NCI-H1048 (cell line): ENCODE measurements at regions not wholly inside any gene's neighbourhood (a gene's known extent, or its start where the extent isn't known, plus 50 kb on each side); places are given as distances from the start of the nearest gene placed in this dataset.

Source experiments
- DNase-seq: peaks from one replicate; lab custom pipeline; 2025; lab: John Stamatoyannopoulos, UW

DNA sequence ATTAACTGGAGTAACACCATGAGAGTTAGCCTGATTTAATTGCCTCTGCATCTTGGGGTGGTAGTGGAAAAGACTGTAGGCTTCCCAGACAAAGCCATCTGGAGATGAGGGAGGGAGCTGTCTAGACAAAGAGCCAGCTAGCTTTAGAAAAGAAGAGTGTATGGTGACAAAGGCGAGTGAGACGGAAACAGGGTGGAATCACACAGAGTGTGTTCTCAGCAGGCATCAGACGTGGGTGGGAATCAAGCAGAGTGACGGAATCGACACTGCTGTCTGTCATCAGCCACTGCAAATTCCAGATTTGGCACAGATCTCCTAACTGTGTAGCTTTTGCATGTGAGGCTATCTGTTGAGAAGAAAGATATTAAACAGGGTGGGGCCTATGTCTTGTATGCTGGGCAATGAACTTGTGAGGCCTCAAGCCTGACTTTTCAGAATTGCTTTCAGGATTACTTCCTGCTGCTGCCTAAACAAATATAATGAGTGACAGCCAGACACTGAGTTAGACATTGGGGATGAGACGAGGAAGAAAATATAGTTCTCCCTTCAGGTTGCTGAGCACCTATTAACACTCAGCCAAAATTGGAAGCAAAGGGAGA, 236.5 kb upstream of the GRIP1 start:
- no peak for DNase-seq

DNA sequence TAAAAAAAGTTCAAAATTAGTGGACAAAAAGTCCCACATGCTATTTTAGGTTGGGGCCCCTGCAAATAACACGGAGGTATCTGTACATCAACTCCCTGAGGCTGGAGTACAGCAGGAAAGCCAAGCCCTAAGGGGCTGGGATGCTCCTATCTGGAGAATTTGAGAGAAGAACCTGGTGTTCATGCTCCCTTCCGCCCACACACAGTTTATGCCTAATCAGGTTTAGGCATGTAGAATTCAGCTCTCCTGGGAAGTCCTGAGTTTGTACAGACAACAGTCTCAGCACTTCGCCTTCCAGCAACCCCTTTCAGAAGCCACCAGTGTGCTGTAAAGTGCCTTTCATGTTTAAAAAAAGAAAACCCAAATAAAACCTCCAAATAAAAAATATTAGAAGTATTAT, 237.3 kb upstream of the GRIP1 start:
- DNase-seq = no peak

DNA sequence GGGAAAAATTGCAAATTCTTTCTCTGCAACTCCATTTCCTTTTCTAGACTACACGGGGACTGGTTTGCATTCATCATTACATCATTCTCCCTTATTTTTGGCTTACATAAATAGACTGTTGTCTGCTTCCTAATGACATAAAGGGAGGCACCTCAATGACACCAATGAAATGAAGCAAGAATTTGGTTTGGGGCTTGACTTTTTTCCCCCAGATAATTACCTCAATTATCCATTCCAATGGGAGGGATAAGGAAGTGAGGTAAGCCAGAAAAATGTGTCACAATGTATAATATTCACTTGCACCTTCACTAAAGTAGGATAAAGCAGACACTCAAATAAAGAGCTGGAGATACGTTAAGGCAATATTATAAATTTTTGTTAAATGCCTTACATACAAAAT, 240.6 kb upstream of the GRIP1 start:
- no peak for DNase-seq

DNA sequence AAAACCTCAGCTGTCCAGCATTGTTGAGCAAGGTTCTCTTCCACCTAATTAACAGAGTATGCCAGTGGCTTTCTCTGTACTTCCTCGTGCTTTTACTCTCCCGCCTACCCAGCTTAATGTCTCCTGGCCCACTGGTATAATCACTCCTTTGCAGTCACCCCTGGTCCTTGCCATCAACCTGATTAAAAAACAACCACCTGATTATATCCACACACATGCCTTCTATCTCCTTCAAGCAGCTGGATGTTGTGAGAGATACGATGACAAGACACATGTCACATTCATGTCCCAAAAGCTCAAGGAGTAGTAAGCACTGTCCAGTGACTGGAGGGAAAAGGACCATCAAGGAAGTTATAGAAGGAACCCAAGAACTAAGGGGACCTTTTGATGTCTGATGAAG, 241.3 kb upstream of the GRIP1 start:
- no peak for DNase-seq

DNA sequence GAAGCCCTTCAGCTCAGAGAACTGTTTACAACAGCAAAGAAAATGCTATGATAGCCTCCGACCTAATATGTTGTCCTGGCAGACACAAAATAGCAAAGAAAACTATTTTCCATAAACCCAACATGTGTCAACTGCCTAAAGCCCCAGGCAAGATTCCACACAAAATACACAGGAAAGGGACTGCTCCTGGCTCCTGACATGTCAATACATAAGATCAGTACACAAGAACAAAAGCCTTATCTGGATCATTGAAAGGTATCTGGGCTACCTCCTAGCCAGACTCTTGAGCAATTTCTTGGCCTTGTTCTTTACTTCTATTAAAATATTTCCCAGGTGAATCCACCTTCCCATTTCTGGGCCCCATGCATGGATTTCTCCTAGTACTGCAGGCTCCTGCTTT, 242.3 kb upstream of the GRIP1 start:
- no peak for DNase-seq

DNA sequence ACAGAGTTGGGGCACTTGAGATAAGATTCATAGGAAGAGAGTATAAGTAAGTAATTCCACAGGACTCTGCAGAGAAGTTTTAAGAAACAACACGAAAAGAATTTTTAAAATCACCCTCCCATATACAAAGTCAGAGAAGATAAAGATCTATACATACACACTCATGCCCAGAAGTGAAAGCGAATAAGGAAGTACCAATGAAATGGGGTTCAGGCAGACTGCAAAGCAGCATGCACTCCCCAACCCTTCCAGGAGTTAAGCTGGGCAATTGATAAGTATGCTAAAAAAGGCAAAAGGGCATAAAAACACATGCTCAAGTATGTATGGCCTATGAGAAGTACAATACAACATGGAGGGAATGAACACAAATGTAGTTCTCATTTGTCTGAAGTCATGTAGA, 246.2 kb upstream of the GRIP1 start:
- DNase-seq = no peak

DNA sequence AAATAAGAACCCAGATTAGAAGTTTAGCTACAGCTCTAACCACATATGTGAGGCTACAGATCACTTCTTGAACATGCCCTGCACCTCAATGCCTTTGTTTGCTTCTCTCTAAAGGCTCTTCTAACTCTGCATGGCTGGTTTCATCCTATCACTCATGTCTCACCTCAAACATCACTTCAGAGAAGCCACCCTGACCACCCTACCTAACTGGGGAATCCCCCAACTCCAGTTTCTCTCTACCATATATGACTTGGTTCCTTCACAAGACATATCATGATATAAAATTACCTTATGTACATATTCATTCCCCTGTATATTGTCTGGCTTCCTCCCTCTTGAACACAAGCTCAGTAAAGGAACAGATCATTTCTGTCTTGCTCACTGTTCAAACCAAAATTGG, 250.2 kb upstream of the GRIP1 start:
- no peak for DNase-seq

DNA sequence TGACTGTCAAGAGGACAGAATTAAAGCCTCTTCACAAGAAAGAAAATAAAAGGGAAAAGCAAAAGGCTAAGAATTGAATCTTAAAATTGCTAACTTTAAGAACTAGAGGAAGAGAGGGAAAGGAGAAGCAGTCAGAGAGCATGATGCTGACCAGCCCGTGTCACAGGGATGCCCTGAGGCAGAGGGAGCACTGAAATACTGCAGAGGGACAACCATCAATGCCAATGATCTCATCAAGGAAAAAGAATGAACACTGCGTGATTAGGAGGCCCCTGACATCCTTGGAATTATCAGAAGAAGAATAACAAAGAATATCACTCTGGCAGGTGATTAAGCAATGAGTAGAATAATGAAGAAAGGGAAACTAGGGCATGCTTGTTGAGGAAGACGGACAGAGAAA, 252.2 kb upstream of the GRIP1 start:
- no peak for DNase-seq

DNA sequence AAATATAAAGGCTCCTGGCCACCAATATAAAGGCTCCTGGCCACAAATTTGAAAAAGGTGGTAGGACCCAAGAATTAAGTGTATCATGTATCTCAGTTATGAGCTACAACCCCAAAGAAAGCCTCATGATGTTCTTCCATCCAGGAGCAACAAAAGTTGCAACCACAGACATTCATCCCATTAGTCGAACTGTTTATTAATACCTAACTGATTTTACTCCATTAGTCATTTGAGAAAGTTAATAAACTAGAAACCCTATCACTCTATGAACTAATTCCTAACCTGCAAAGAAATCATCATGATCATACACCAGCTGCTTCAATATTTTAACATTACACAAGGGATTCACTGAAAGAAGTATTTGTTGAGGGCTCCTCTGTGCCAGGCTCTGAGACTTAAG, 253.2 kb upstream of the GRIP1 start:
- no peak for DNase-seq

DNA sequence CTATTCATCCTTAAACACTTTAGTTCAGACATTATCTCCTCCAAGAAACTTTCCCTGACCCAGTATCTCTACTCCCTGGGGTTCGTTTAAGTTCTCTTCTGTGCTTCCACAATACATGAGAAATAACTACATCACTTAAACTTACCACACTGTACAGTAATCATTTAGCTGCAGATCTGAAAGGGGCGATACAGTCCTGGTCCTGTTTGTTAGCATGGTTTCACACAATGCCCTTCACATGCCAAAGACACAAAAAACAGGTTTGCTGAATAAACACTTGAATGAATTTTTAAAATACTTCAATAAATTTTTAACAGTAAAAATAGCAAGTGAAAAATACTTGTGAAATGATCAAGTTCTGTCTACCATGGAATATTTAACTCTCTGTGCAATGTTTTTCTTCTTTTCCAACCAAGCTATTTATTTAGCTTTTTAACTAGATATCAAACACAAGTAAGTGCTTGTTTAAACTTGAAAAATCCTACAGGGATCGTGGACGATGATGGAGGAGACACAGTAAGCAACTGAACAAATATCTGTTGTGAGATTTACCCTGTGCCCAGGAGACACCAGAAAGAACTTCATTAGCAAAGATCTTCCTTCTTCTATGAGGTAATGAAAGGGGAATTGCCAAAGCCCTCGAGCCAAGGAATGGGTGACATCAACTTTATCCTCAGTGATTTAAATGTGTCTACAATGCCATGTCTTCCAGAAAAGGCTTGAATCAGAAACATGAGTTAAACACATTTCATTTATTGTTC, 255.6 kb upstream of the GRIP1 start:
- no peak for DNase-seq

DNA sequence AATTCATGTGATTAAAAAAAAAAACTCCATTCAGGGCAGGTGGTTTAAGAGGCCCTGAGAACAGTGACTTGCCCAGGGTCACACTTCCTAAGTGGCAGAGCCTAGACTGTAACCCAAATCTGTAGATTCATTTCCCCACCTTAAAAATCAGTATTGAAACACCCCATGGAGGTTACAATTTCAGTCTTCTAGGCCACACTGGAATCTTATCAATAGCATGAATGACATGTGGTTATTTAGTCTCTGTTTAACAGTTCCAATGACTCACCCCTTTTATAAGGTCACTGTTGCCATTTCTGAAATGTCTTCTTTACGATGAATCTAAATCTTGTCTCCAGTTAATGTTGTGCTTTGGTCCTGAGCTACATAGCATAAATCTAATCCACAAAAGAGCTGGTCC, 262.3 kb upstream of the GRIP1 start:
- no peak for DNase-seq

DNA sequence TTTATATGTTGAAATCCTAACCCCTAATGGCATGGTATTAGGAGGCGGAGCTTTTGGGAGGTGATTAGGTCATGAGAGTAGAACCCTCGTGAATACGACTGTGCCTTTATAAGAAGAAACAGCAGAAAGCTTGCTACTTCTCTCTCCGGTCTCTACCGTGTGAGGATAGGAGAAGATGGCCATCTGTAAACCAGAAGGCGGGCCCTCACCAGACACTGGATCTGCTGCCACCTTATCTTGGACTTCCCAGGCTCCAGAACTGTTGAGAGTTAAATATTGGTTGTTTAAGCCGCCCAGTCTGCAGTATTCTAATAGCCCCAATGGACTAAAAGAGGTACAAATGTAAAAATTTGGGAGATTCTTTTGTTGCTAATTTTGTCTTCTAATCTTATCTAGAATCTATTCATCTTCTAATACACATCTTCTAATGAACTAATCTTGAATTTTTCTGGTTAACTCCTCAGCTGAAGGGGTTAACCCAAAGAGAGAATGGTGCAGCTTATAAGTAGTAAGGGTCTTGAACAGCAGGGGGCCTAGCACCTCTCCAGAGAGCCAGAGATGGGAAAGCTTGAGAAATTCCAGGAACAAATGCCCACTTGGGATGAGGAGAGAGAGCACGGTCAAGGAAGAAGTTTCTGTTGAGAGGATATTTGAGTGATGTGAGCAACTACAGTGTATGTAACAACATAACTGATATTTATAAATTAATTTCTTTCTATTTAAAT, 264.0 kb upstream of the GRIP1 start:
- no peak for DNase-seq

DNA sequence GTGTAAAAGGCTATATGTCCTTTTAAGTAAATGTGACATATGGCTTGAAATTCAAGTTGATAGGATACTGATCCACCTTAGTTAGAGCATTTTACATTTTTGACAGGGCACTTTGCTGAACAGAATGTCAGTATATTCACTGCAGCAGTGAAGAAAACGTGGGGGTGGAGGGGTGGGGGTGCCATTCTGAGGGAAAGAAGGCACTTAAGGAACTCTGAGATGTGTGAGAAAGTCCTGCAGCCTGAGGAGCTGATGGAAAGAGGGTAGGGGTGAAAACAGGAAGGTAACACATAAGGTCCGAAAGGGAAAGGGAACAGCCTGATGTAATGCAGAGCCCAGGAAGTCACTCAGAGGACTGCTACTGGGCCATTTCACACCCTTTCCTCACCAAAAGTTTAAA, 265.5 kb upstream of the GRIP1 start:
- no peak for DNase-seq

DNA sequence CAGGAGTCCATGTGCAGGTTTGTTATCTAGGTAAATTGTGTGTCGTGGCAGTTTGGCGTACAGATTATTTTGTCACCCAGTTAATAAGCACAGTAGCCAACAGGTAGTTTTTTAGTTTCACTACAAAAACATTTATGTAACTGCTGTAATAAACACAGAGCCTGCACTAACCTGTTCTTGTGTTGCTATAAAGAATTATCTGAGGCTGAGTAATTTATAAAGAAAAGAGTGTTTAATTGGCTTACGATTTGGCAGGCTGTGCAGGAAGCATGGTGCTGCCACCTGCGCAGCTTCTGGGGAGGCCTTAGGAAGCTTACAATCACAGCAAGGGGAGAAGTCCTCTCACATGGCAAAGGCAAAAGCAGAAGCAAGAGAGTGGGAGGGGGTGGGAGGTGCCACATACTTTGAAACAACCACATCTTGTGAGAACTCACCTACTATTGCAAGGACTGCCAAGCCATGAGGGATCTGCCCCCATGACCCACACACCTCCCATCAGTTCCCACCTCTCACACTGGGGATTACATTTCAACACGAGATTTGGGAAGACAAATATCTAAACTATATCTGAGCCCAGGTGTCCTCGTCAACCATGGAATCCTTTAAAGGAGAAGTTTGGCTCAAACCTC, 266.4 kb upstream of the GRIP1 start:
- DNase-seq = no peak

DNA sequence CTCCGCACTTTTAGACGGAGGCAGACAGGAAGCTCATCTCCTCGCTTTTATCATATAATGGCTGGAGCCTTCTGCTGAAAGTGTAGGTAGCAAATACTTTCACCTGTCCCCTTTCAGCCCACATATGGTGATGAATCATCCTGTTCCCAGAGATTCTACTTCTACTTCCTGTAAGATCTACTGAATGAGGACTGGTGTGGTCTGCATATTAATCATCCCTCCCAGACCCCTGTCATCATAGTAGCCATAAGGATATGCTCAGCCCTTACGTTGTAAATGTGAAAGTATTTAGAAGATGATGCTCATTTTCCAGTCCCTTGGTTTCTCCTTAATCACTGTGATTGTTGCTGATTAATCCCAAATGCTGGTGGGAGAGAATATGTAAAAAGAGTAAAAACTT, 268.2 kb upstream of the GRIP1 start:
- no peak for DNase-seq

DNA sequence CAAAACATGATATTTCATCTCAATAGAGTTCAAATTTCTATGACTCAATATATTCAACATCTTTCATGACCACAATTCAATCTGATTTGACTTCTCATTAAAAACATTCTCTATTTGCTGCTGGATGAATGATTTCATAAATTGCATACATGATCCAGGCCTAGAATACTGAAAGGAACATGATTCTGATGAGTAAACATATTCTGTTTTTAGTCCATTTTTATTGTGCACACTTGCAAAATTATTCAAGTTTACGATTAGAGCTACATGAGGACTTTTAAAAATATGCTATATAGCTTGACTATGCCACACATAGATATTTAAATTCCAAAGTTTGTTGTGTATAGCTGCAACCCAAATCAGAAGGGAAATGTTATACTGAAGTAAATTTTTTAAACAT, 273.8 kb upstream of the GRIP1 start:
- no peak for DNase-seq

DNA sequence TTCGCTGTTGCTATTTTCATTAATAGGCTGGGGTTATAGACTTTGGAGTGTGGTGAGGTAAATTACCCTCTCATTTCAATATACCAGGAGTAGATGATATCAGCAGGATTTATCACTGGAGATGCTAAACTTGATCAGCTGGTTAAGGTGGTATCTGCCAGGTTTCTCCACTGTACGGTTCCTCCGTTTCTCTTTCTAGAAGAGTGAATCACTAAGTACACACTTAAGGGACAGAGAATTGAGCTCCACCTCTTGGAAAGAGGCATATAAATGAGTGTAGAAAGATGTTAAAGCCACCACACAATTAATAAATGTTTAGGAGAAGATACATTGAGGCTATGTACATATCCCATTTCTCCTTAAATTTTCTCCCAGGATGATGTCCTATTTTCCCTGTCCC, 277.4 kb upstream of the GRIP1 start:
- no peak for DNase-seq

DNA sequence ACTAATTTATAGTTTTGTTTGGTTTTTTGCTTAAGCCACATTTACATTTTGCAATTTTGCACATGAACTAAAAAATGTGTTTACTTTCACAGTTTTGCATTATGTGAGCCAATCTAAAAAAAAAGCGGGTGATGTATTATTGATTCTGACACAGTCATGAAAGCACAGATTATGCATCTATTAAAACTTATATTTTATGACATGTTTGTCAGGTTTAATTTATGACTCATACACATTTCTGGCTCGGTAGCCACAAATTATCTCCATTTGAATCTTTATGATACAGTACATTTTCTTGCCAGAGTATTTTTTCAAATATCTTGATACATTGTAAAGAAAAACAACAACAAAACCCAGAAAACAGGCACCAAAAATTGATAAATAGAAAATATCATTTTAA, 280.4 kb upstream of the GRIP1 start:
- DNase-seq = no peak

DNA sequence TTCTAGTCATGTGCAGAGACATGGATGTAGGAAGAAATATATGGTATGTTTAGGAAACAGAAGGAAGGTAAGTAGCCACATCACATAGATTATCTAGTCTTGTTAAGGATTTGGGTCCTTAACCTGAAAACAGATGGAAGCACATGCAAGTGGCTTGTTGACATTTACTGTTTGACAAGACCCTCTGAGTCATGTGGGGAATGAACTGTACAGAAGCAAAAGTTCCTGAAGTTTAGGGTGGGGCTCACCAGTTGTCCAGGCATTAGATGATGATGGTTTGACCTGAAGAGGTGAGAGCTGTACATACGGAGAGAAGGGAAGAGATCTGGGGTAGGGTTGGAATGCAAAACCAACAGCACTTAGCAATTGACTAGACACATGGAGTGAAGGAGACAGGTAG, 281.1 kb upstream of the GRIP1 start:
- DNase-seq = no peak

DNA sequence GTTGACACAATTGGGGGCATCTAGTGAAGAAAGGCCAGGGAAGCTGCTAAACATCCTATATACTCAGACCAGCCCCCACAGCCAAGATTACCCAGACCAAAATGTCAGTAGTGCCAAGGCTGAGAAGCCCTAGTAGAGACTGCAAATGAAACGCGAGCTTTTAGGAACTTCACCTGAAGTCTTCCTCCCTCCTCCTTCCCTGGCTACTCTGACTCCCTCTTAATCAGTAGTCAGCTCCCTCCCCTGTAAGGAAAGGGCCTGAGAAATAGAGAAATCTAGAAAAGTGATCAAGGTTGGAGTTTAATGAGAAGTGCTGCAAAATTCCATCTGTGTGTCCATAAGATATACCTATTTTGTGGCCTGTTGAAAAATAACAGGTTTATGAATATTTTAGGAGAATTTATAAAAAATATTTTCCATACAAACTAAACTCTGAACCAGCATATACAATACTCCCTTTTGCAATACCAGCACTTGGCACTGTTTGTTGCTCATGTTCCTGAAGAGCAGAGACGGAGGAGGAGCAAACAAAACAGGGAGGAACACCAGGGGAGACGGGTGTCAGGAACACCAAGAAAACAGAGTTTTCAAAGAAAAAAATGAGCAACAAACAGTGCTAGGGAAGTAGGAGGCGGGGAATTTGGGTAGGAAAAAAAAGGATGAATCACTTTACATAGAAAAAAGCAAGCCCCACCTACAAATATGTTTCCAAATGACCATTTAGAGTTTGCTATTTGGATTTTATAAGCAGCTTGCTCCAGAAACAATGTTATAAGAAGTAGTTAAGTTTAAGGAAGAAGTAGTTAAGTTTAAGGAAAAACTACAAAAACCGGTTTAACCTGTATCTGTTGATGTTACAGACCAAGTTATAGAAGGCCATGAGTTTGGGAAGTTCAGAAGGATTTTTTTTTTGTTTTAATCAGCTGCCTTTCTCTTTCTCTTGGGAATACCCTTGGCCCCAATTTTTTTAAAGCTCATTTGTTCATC, 282.1 kb upstream of the GRIP1 start:
- no peak for DNase-seq

DNA sequence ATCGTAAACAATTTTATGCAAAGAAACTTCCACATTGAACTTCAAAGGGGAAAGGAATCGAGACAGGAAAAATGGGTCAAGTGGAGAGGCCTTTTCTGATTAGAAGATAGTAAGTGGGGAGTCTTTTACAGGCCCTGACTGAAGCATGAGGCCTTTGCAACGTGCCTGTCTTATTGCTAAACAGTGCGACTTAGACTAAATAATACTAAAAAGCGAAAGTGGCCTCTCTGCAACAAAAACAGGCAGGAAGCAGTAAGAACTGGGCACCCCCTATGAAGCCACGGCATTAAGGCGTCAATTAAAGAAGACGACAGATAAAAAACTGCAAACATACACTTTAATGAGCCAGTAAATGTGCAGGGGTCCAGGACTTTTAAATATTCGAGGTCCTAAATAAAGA, 283.4 kb upstream of the GRIP1 start:
- no peak for DNase-seq

DNA sequence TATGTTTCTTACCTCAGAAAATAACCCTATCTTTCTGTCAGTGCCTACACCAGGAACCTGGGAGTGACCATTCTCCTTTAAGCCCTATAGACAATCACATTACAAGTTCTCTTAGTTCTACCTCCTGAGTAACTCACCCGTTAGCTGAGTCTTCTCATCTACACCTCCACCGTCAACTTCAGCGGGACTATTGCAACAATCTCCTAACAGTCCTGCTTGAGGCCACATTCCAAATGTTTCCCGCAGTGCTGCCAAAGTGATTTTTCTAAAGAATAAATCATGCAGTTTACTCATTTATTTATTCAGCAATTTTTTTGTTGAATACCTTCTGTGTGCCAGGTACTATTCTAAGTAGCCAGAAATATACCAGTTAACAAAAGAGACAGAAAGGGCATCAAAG, 285.0 kb upstream of the GRIP1 start:
- no peak for DNase-seq
